ENCODE measurements at regions not wholly inside any gene's neighbourhood (a gene's known extent, or its start where the extent isn't known, plus 50 kb on each side); places are given as distances from the start of the nearest gene placed in this dataset.
A peak's percentile ranks its signal among the peaks of the same experiment; 100 is the strongest.

GRCh38 chr5:65068410-65068809 is 299.7 kb downstream of the CWC27 start:
- DNase-seq (ENCODE audit: low read depth) = no peak

- DNase-seq (ENCODE audit: low read depth) = no peak
Observed at GRCh38 chr5:65070026-65070425, 301.3 kb downstream of the CWC27 start.

GRCh38 chr5:65072850-65073249 is 304.1 kb downstream of the CWC27 start:
- DNase-seq (ENCODE audit: low read depth) = no peak

- DNase-seq (ENCODE audit: low read depth) = no peak
Observed at GRCh38 chr5:65073250-65073661, 304.5 kb downstream of the CWC27 start.

GRCh38 chr5:65075623-65076250 is 307.0 kb downstream of the CWC27 start:
- no peak for DNase-seq (ENCODE audit: low read depth)

- DNase-seq (ENCODE audit: low read depth) = peak; percentile 69
Observed at GRCh38 chr5:65076251-65076869, 307.6 kb downstream of the CWC27 start.

GRCh38 chr5:65077653-65078052 is 308.9 kb downstream of the CWC27 start:
- DNase-seq (ENCODE audit: low read depth) = no peak

GRCh38 chr5:65078331-65078730 is 309.6 kb downstream of the CWC27 start:
- no peak for DNase-seq (ENCODE audit: low read depth)

GRCh38 chr5:65081071-65081470 is 312.3 kb downstream of the CWC27 start:
- DNase-seq (ENCODE audit: low read depth) = no peak

- no peak for DNase-seq (ENCODE audit: low read depth)
Observed at GRCh38 chr5:65084795-65085515, 316.2 kb downstream of the CWC27 start.

GRCh38 chr5:65085516-65085850 is 316.8 kb downstream of the CWC27 start:
- no peak for DNase-seq (ENCODE audit: low read depth)

GRCh38 chr5:65086234-65086890 is 317.6 kb downstream of the CWC27 start:
- no peak for DNase-seq (ENCODE audit: low read depth)

- DNase-seq (ENCODE audit: low read depth) = no peak
Observed at GRCh38 chr5:65087154-65087553, 318.4 kb downstream of the CWC27 start.

GRCh38 chr5:65094279-65094678 is 325.5 kb downstream of the CWC27 start:
- DNase-seq (ENCODE audit: low read depth) = no peak

- no peak for DNase-seq (ENCODE audit: low read depth)
Observed at GRCh38 chr5:65098393-65098792, 329.7 kb downstream of the CWC27 start.

All from stromal cell of bone marrow (primary cell).